ENCODE measurements at regions not wholly inside any gene's neighbourhood (a gene's known extent, or its start where the extent isn't known, plus 50 kb on each side); places are given as distances from the start of the nearest gene placed in this dataset.

DNA sequence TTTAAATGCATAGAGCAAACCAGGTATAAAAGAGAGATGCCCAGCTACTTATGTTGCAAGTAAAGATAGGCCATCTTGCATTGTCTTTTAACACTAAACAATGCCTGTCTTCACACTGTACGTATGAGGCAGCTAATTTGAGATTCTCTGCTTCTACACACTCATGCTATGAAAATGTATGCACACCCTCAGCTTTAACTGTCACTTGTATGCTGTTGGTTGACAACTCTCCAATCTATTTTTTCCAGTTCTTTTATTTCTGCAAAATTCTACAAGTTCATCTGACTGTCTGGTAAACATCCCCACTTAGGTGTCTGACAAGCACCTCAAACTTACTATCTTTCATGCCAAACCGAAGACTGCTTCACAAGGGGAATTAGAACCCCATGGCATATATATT lies 131.7 kb upstream of the SOX9 start:
- intact Hi-C loops (cut with micrococcal nuclease), result no loop called here
- Histone ChIP-seq H3K9me3 (replicated peaks) (no peaks in the 10 kb centered on the region), H3K4me1 (no peaks in the 10 kb centered on the region), H3K27ac (replicated peaks) (no peak overlapping the region), H3K4me3 (no peak overlapping the region), H3K36me3 (no peaks in the 10 kb centered on the region), H3K27me3 (ENCODE audit: low read depth) (peaks cover 3% of the 10 kb centered on the region)
- TF ChIP-seq, protein P1, sequence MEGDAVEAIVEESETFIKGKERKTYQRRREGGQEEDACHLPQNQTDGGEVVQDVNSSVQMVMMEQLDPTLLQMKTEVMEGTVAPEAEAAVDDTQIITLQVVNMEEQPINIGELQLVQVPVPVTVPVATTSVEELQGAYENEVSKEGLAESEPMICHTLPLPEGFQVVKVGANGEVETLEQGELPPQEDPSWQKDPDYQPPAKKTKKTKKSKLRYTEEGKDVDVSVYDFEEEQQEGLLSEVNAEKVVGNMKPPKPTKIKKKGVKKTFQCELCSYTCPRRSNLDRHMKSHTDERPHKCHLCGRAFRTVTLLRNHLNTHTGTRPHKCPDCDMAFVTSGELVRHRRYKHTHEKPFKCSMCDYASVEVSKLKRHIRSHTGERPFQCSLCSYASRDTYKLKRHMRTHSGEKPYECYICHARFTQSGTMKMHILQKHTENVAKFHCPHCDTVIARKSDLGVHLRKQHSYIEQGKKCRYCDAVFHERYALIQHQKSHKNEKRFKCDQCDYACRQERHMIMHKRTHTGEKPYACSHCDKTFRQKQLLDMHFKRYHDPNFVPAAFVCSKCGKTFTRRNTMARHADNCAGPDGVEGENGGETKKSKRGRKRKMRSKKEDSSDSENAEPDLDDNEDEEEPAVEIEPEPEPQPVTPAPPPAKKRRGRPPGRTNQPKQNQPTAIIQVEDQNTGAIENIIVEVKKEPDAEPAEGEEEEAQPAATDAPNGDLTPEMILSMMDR (IDR thresholded peaks at IDR 0.05; ENCODE audit: borderline replicate concordance), result no peak
- DNase-seq, result no peak

DNA sequence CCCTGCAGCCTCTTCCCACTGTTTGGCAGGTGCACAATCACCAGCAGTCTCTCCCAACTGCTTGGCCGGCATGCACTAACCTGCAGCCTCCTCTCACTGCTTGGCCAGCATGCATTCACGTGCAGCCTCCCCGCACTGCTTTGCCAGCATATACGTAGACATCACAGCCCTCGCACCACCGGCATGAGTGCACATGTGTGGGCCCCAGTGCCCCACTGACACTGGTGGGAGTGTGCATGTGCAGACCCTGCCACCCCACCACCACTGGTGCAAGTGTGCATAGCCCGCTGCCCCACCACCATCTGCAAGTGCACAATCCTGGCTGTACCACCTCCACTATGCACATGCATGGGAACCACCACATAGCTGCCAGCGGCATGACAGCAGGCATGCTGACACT lies 127.5 kb upstream of the SOX9 start:
- TF ChIP-seq, protein P1 (IDR thresholded peaks at IDR 0.05; ENCODE audit: borderline replicate concordance), result no peak
- Histone ChIP-seq H3K36me3 (no peaks in the 10 kb centered on the region), H3K27me3 (ENCODE audit: low read depth) (peaks cover 3% of the 10 kb centered on the region), H3K9me3 (replicated peaks) (no peaks in the 10 kb centered on the region), H3K27ac (replicated peaks) (no peak overlapping the region), H3K4me3 (no peak overlapping the region), H3K4me1 (no peaks in the 10 kb centered on the region)
- DNase-seq, result no peak
- intact Hi-C loops (cut with micrococcal nuclease), result no loop called here

- Histone ChIP-seq H3K36me3 (no peaks in the 10 kb centered on the region), H3K27me3 (ENCODE audit: low read depth) (peaks cover 3% of the 10 kb centered on the region), H3K9me3 (replicated peaks) (no peaks in the 10 kb centered on the region), H3K27ac (replicated peaks) (no peak overlapping the region), H3K4me3 (no peak overlapping the region), H3K4me1 (no peaks in the 10 kb centered on the region)
- TF ChIP-seq, protein P1 (IDR thresholded peaks at IDR 0.05; ENCODE audit: borderline replicate concordance), result no peak
- intact Hi-C loops (cut with micrococcal nuclease), result no loop called here
- no peak for DNase-seq
Observed at GRCh38 chr17:71995590-71995989, 125.2 kb upstream of the SOX9 start.

DNA sequence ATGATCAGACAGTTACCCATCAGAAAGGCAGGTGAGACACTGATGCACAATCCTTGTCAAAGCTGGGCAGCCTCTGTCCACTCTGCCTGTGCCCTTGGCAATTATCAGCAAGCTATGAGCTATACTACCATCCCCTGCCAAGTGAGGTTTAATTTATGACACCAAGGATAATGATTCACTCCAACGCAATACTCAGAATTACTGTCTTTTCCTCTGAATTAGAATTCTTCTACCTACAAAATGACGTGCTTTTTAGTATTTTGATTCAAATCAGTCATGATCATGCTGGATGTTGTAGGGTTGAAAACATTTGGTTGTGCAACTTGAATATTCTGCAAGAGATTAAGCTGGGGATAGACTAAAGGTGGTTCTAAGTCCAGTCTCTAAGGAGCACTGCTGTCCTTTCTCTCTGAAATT lies 116.8 kb upstream of the SOX9 start:
- intact Hi-C loops (cut with micrococcal nuclease), result no loop called here
- no peaks in the 10 kb centered on the region for H3K27me3 ChIP-seq (ENCODE audit: low read depth)
- TF ChIP-seq, protein P1 (IDR thresholded peaks at IDR 0.05; ENCODE audit: borderline replicate concordance), result no peak

GRCh38 chr17:72004611-72005331 lies 116.0 kb upstream of the SOX9 start:
- DNase-seq, result no peak
- intact Hi-C loops (cut with micrococcal nuclease), result no loop called here
- H3K9me3 ChIP-seq (replicated peaks), result no peaks in the 10 kb centered on the region
- H3K4me1 ChIP-seq, result no peaks in the 10 kb centered on the region
- no peak overlapping the region for H3K4me3 ChIP-seq
- no peak overlapping the region for H3K27ac ChIP-seq (replicated peaks)
- TF ChIP-seq, protein P1 (IDR thresholded peaks at IDR 0.05; ENCODE audit: borderline replicate concordance), result no peak
- no peaks in the 10 kb centered on the region for H3K36me3 ChIP-seq
- H3K27me3 ChIP-seq (ENCODE audit: low read depth), result no peaks in the 10 kb centered on the region

More for the DNA sequence above, 116.8 kb upstream of the SOX9 start:
- Histone ChIP-seq H3K27ac (replicated peaks) (no peak overlapping the region), H3K36me3 (no peaks in the 10 kb centered on the region), H3K4me1 (no peaks in the 10 kb centered on the region), H3K4me3 (no peak overlapping the region), H3K9me3 (replicated peaks) (no peaks in the 10 kb centered on the region)
- no peak for DNase-seq
